Endodermal cell (in vitro differentiated cells): ENCODE measurements at regions not wholly inside any gene's neighbourhood (a gene's known extent, or its start where the extent isn't known, plus 50 kb on each side); places are given as distances from the start of the nearest gene placed in this dataset.

ENCODE experiments used
- DNase-seq: peaks from one replicate; pipeline ENCODE4 v3.0.0-alpha.2; 2017
- H3K27ac ChIP-seq: 2 replicates; pipeline ENCODE4 v1.5.1; 2013; ENCODE audit warnings: mild to moderate bottlenecking, low read depth, low read length, moderate library complexity
- H3K27me3 ChIP-seq: 2 replicates; pipeline ENCODE4 v1.6.1; 2013; ENCODE audit warnings: mild to moderate bottlenecking, low read length, moderate library complexity; ENCODE audit not compliant: insufficient read depth, control insufficient read depth, poor library complexity, severe bottlenecking
- H3K36me3 ChIP-seq: 2 replicates; pipeline ENCODE4 v1.7.0; 2013; ENCODE audit warnings: mild to moderate bottlenecking, low read length, moderate library complexity; ENCODE audit not compliant: control insufficient read depth, insufficient read depth
- H3K4me1 ChIP-seq: one replicate; pipeline ENCODE4 v1.7.0; 2013; ENCODE audit warnings: low read length; ENCODE audit not compliant: control insufficient read depth, insufficient read depth
- H3K4me3 ChIP-seq: 2 replicates; pipeline ENCODE4 v1.5.1; 2013; ENCODE audit warnings: mild to moderate bottlenecking, low read length, moderate library complexity
- H3K9ac ChIP-seq: 2 replicates; pipeline ENCODE4 v1.6.1; 2013; ENCODE audit warnings: mild to moderate bottlenecking, low read length, moderate library complexity; ENCODE audit not compliant: poor library complexity, severe bottlenecking; ENCODE audit errors: extremely low read depth
- H3K9me3 ChIP-seq: 2 replicates; pipeline ENCODE4 v1.6.1; 2013; ENCODE audit warnings: mild to moderate bottlenecking, low read length, moderate library complexity; ENCODE audit not compliant: control insufficient read depth
- H3K27ac Mint-ChIP-seq: 2 replicates; pipeline ENCODE4 v1.8.0; 2020; ENCODE audit warnings: mixed read lengths
- H3K27me3 Mint-ChIP-seq: 2 replicates; pipeline ENCODE4 v1.8.0; 2021; ENCODE audit warnings: mild to moderate bottlenecking, mixed read lengths; ENCODE audit not compliant: insufficient read depth
- H3K36me3 Mint-ChIP-seq: 2 replicates; pipeline ENCODE4 v1.8.0; 2020; ENCODE audit warnings: low read depth, mixed read lengths
- H3K4me1 Mint-ChIP-seq: 2 replicates; pipeline ENCODE4 v1.8.0; 2020; ENCODE audit warnings: mixed read lengths
- H3K4me3 Mint-ChIP-seq: 2 replicates; pipeline ENCODE4 v1.8.0; 2020; ENCODE audit warnings: mild to moderate bottlenecking, moderate library complexity, mixed read lengths
- H3K9me3 Mint-ChIP-seq: 2 replicates; pipeline ENCODE4 v1.8.0; 2020; ENCODE audit warnings: mild to moderate bottlenecking, mixed read lengths
- CTCF ChIP-seq: fragments of 200-600 bp; sonication (generic); conservative IDR thresholded peaks from 2 replicates; pipeline ENCODE4 v1.5.0; 2021; ENCODE audit warnings: antibody characterized with exemption, mild to moderate bottlenecking
- WGBS, 2 experiments: methylation state at CpG; one replicate each; pipeline versions ENCODE4 v1.1.5 to v1.1.7; 2013; ENCODE audit warnings: missing lambda C conversion rate in 2 of 2, mixed read lengths in 1 of 2; ENCODE audit not compliant: insufficient coverage in 1 of 2, insufficient read length in 1 of 2; 5-methylcytosine and 5-hydroxymethylcytosine counted together

- WGBS, 2 experiments, result 97 to 100% methylated on average over 3 of the region's 3 CpGs
- Mint-ChIP-seq H3K4me1 (peaks cover 30% of the 10 kb centered on the region), H3K27me3 (peaks cover 5% of the 10 kb centered on the region), H3K27ac (no peak overlapping the region), H3K36me3 (peaks cover 2% of the 10 kb centered on the region), H3K9me3 (peaks cover 21% of the 10 kb centered on the region), H3K4me3 (no peak overlapping the region)
- no peak for TF ChIP-seq CTCF
- no peaks in the 10 kb centered on the region for H3K36me3 ChIP-seq
- peaks cover 9% of the 10 kb centered on the region for H3K4me1 ChIP-seq
- no peak overlapping the region for H3K27ac ChIP-seq
- peaks cover 17% of the 10 kb centered on the region for H3K9me3 ChIP-seq
- DNase-seq, result no peak
- no peaks in the 10 kb centered on the region for H3K27me3 ChIP-seq
- H3K9ac ChIP-seq, result no peak overlapping the region
- H3K4me3 ChIP-seq, result peak overlapping the region; percentile 71
Measured at GRCh38 chr10:3661271-3661670, 123.7 kb downstream of the KLF6 start.

GRCh38 chr10:3660753-3661152 is 124.3 kb downstream of the KLF6 start:
- WGBS, 2 experiments, result 97 to 100% methylated on average over 2 to 6 of the region's 7 CpGs
- H3K4me1 Mint-ChIP-seq, result peaks cover 36% of the 10 kb centered on the region
- Histone ChIP-seq H3K27me3 (no peaks in the 10 kb centered on the region), H3K9me3 (peaks cover 17% of the 10 kb centered on the region), H3K4me1 (peaks cover 9% of the 10 kb centered on the region), H3K27ac (no peak overlapping the region), H3K9ac (no peak overlapping the region), H3K4me3 (peak overlapping the region; percentile 71), H3K36me3 (no peaks in the 10 kb centered on the region)
- no peak overlapping the region for H3K27ac Mint-ChIP-seq
- H3K27me3 Mint-ChIP-seq, result peaks cover 5% of the 10 kb centered on the region
- TF ChIP-seq CTCF, result no peak
- peaks cover 21% of the 10 kb centered on the region for H3K9me3 Mint-ChIP-seq
- peaks cover 2% of the 10 kb centered on the region for H3K36me3 Mint-ChIP-seq
- no peak overlapping the region for H3K4me3 Mint-ChIP-seq
- DNase-seq, result no peak

- Histone ChIP-seq H3K27ac (no peak overlapping the region), H3K9me3 (peaks cover 17% of the 10 kb centered on the region), H3K4me3 (peak overlapping the region; percentile 37), H3K4me1 (peaks cover 9% of the 10 kb centered on the region), H3K36me3 (no peaks in the 10 kb centered on the region), H3K27me3 (no peaks in the 10 kb centered on the region), H3K9ac (peak overlapping the region; percentile 36)
- H3K27ac Mint-ChIP-seq, result peak overlapping the region; percentile 94
- no peak overlapping the region for H3K4me3 Mint-ChIP-seq
- TF ChIP-seq CTCF, result no peak
- H3K9me3 Mint-ChIP-seq, result peaks cover 21% of the 10 kb centered on the region
- H3K4me1 Mint-ChIP-seq, result peaks cover 36% of the 10 kb centered on the region
- DNase-seq, result no peak
- peaks cover 3% of the 10 kb centered on the region for H3K27me3 Mint-ChIP-seq
- WGBS, 2 experiments, result 80 to 85% methylated on average over 11 to 13 of the region's 13 CpGs
- H3K36me3 Mint-ChIP-seq, result peaks cover 2% of the 10 kb centered on the region
Measured at GRCh38 chr10:3659203-3659917, 125.6 kb downstream of the KLF6 start.
